ENCODE measurements at regions not wholly inside any gene's neighbourhood (a gene's known extent, or its start where the extent isn't known, plus 50 kb on each side); places are given as distances from the start of the nearest gene placed in this dataset.

DNA sequence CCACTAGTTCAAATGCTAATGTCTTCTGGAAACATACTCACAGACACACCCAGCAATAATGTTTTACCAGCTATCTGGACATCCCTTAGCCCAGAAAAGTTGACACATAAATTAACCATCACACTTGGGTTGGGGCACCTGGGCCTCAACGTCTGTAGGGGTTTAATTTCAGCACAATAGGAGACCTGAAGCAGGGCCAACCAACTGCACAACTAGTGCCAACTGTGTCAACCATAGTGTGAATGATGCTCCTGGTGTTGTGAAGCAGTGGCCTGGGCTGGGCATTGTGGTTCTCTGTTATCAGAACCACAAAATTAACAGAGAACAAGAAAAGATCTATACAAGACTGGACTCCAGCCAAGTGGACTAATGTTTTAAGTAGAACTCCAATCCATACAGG is 106.7 kb upstream of the PPM1H start:
- in situ Hi-C loops (cut with MboI; ENCODE audit: low sequenced_read_pairs): no loop called here

- in situ Hi-C loops (cut with MboI; ENCODE audit: low sequenced_read_pairs): no loop called here
Observed at GRCh38 chr12:63040526-63041220, 105.7 kb upstream of the PPM1H start.

DNA sequence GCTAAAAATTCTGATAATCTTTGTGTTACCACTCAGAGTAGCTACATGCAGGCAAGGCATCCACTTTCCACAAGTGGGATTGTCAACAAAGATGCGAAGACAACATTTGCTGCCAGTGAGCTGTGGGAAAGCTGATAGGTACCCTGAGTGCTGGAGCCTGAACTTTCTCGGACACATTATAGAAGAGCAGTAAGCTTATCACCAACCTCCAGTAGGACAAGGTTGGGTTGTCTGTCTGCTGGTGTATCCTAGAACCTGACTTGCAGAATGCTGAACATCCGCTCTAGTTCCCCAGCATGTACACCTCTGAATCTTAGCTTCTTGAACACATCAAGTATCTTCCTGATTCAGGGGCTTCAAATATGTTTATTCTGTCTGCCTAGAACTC is 103.8 kb upstream of the PPM1H start:
- in situ Hi-C loops (cut with MboI; ENCODE audit: low sequenced_read_pairs): no loop called here

DNA sequence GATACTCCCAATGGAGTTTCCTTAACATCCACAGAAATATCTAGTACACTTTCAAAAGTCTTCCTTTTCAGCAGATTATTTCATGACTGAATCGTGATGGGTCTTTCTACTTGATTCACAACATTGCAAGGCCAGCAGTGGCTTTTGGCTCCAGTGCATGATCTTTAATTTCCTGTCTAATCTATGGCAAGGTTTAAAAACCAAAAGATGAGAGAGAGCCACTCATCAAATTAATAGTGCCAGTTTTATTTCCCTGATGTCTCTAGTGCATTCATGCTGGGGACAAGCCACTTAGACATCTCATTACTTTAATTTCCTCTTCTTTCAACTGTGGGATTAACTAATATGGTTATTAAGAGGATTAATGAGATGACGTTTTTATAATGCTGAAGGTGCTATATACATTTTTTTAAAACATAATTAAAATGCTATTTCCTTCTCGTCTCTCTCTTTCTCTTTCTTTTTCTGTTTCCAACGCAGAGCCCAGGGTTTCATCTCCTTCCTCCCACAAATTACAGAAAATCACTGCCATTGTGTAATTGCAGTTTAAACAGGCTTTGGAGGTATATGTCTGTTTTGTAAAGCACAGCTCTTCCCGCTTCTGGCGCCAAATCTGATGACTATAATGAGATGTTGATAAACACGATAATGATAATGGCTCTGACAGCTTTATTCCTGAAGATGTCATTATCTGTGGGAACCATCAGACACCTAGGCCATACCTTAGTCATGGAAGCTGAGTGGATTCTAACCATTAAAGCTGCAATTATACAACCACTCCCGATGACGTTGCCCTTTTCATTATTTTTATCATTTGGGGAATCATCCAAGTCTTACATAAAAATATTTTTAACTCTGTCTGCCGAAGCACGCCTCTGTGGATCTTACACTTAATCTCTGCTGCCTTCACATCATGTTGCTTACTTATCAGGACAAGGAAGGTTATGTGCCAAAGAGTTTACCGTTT is 103.1 kb upstream of the PPM1H start:
- in situ Hi-C loops (cut with MboI; ENCODE audit: low sequenced_read_pairs): no loop called here

DNA sequence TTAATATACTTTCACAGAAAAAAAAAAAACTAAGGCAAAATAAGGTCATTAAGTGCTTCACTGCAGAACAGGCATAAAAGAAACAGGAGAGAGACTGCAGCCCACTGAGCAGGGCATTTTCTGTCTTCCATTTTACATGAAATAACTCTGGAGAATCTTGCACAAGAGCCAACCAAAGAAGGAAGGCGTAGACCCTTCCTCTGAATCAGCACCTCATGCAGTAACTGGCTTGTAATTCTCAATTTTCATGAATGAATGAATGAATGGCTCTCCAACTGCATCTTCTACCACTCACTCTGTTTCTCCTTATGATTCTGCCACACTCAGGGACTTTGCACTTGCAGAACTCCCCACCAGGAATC is 102.0 kb upstream of the PPM1H start:
- in situ Hi-C loops (cut with MboI; ENCODE audit: low sequenced_read_pairs): no loop called here

GRCh38 chr12:63036216-63036973 is 101.4 kb upstream of the PPM1H start:
- in situ Hi-C loops (cut with MboI; ENCODE audit: low sequenced_read_pairs): no loop called here

- in situ Hi-C loops (cut with MboI; ENCODE audit: low sequenced_read_pairs): no loop called here
Observed at GRCh38 chr12:63034601-63035000, 99.7 kb upstream of the PPM1H start.

GRCh38 chr12:63029676-63030075 is 94.7 kb upstream of the PPM1H start:
- in situ Hi-C loops (cut with MboI; ENCODE audit: low sequenced_read_pairs): no loop called here

DNA sequence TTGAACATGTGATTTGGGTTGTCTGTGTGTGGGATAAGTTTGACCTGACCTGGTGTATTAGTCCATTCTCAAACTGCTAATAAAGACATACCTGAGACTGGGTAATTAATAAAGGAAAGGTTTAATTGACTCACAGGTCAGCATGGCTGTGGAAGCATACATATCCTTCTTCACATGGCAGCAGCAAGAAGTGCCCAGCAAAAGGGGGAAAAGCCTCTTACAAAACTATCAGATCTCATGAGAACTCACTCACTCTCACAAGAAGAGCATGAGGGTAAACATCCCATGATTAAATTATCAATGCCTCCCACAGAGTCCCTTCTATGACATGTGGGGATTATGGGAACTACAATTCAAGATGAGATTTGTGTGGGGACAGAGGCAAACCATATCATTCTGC is 94.0 kb upstream of the PPM1H start:
- in situ Hi-C loops (cut with MboI; ENCODE audit: low sequenced_read_pairs): no loop called here

GRCh38 chr12:63025116-63025515 is 90.2 kb upstream of the PPM1H start:
- in situ Hi-C loops (cut with MboI; ENCODE audit: low sequenced_read_pairs): no loop called here

DNA sequence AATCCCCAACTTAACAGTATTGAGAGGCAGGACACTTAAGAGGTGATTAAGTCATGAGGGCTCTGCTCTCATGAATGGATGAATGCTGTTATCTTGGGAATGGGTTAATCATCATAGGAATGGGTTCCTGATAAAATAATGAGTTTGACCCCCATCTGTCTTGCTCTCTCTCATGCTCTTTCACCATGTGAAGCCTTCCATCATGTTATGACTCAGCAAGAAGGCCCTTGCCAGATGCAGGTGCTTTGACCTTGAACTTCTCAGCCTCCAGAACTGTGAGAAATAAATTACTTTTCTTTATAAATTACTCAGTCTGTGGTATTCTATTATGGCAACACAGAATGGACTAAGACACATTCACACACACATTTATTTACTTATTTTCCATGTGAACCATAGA is 89.0 kb upstream of the PPM1H start:
- in situ Hi-C loops (cut with MboI; ENCODE audit: low sequenced_read_pairs): no loop called here

GRCh38 chr12:63021116-63021515 is 86.2 kb upstream of the PPM1H start:
- in situ Hi-C loops (cut with MboI; ENCODE audit: low sequenced_read_pairs): no loop called here

GRCh38 chr12:63020269-63020668 is 85.3 kb upstream of the PPM1H start:
- in situ Hi-C loops (cut with MboI; ENCODE audit: low sequenced_read_pairs): no loop called here

DNA sequence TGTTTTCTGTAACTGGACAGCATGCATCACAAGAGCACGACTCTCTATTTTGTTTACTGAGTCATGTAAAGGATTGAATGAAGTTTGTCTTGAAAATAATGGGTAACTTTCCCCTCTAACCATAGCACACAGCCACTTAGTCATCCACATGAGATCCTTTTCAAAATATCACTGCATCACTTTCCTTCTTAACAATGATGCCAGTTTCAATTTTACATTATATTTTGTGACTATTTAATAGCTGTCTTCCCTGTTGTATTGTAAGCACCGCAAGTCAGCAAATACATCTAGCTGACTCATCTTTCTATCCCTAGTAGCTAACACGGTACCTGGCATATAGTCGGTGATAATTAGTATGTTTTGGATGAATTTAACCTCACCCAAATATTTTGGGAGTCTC is 83.3 kb upstream of the PPM1H start:
- in situ Hi-C loops (cut with MboI; ENCODE audit: low sequenced_read_pairs): no loop called here

- in situ Hi-C loops (cut with MboI; ENCODE audit: low sequenced_read_pairs): no loop called here
Observed at GRCh38 chr12:63013302-63013701, 78.4 kb upstream of the PPM1H start.

DNA sequence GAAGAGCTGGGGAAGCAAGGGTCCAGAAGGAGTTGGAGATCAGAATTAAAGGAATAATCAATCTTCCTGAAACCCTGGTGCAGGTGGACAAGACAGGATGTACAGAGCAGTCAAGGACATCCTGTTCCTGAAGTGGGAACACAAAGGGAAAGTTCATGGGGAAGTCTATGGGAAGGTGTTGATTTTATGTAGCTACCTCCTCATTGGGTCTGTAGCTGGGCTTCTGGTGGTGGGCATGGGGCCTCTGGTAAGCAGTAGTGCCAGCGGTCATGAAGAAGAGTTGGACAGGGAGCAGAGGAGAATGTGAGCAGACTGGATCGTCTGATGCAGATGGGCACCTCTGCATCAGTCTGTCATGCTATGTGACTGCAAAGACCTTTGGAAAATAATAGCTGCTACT is 75.7 kb upstream of the PPM1H start:
- in situ Hi-C loops (cut with MboI; ENCODE audit: low sequenced_read_pairs): no loop called here

DNA sequence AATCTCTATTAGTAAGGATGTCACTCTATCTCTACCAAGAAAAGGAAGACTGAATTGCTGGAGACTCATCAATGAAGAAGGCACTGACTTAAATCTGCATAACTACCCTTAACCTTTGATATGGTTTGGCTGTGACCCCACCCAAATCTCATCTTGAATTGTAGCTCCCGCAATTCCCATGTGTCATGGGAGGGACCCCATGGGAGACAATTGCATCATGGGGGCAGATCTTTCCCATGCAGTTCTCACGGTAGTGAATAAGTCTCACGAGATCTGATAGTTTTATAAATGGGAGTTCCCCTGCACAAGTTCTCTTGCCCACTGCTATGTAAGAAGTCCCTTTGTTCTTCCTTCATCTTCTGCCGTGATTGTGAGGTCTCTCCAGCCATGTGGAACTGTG is 73.4 kb upstream of the PPM1H start:
- in situ Hi-C loops (cut with MboI; ENCODE audit: low sequenced_read_pairs): no loop called here

GRCh38 chr12:63007726-63008125 is 72.8 kb upstream of the PPM1H start:
- in situ Hi-C loops (cut with MboI; ENCODE audit: low sequenced_read_pairs): no loop called here

- in situ Hi-C loops (cut with MboI; ENCODE audit: low sequenced_read_pairs): no loop called here
Observed at GRCh38 chr12:63006536-63006935, 71.6 kb upstream of the PPM1H start.

GRCh38 chr12:63005382-63005781 is 70.4 kb upstream of the PPM1H start:
- in situ Hi-C loops (cut with MboI; ENCODE audit: low sequenced_read_pairs): no loop called here

DNA sequence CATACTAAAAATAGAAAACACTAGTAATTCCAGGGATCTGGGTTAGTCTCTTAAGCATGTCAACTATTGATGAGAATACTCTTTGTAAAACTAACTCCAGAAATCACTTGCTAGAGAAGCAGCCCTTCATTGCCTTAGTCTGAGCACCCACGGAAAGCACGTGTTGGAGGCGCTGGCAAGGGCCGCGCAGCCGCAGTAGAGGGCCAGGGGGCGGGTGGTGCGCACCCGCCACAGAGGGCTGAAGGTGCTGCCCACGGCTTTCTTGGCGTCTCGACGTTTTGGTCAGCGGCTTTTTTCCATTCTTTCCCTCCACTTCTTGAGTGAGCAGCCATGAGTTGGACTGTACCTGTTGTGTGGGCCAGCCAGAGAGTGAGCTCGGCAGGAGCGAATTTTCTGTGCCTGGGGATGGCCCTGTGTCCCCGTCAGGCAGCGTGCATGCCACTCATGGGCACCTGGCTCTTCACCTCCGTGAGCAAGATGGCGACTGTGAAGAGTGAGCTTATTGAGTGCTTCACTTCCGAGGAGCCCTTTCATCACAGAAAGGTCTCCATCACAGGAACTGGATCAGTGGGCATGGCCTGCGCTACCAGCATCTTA is 68.4 kb upstream of the PPM1H start:
- in situ Hi-C loops (cut with MboI; ENCODE audit: low sequenced_read_pairs): no loop called here

All from HL-60/S4 treated with retinoic acid at 250 ng/mL for 4 days and 3 days (cell line).